ENCODE measurements at regions not wholly inside any gene's neighbourhood (a gene's known extent, or its start where the extent isn't known, plus 50 kb on each side); places are given as distances from the start of the nearest gene placed in this dataset.

GRCh38 chr2:126239320-126239955, 416.5 kb upstream of the GYPC start:
- no peak for TF ChIP-seq CTCF (IDR thresholded peaks at IDR 0.05; ENCODE audit: low read depth, low read length)
- H3K9me3 ChIP-seq: no peaks in the 10 kb centered on the region
- no peak overlapping the region for H3K4me3 ChIP-seq (ENCODE audit: low read depth, low read length)
- no peaks in the 10 kb centered on the region for H3K4me1 ChIP-seq
- no peak for DNase-seq
- no peaks in the 10 kb centered on the region for H3K36me3 ChIP-seq
- H3K27me3 ChIP-seq: no peaks in the 10 kb centered on the region

- no peaks in the 10 kb centered on the region for H3K9me3 ChIP-seq
- H3K27me3 ChIP-seq: no peaks in the 10 kb centered on the region
- H3K36me3 ChIP-seq: no peaks in the 10 kb centered on the region
- no peak for TF ChIP-seq CTCF (IDR thresholded peaks at IDR 0.05; ENCODE audit: low read depth, low read length)
- H3K4me3 ChIP-seq (ENCODE audit: low read depth, low read length): no peak overlapping the region
- DNase-seq: no peak
- no peaks in the 10 kb centered on the region for H3K4me1 ChIP-seq
Measured at GRCh38 chr2:126241001-126241400, 415.0 kb upstream of the GYPC start.

GRCh38 chr2:126241411-126241810, 414.5 kb upstream of the GYPC start:
- no peak overlapping the region for H3K4me3 ChIP-seq (ENCODE audit: low read depth, low read length)
- no peaks in the 10 kb centered on the region for H3K9me3 ChIP-seq
- H3K4me1 ChIP-seq: no peaks in the 10 kb centered on the region
- H3K27me3 ChIP-seq: no peaks in the 10 kb centered on the region
- DNase-seq: no peak
- no peaks in the 10 kb centered on the region for H3K36me3 ChIP-seq
- TF ChIP-seq CTCF (IDR thresholded peaks at IDR 0.05; ENCODE audit: low read depth, low read length): no peak

GRCh38 chr2:126244937-126245336, 411.0 kb upstream of the GYPC start:
- H3K9me3 ChIP-seq: no peaks in the 10 kb centered on the region
- no peak overlapping the region for H3K4me3 ChIP-seq (ENCODE audit: low read depth, low read length)
- H3K36me3 ChIP-seq: no peaks in the 10 kb centered on the region
- TF ChIP-seq CTCF (IDR thresholded peaks at IDR 0.05; ENCODE audit: low read depth, low read length): peak; percentile 29; the same call in 1 of the 2 replicates
- no peaks in the 10 kb centered on the region for H3K27me3 ChIP-seq
- peak; percentile 17 for DNase-seq
- H3K4me1 ChIP-seq: no peaks in the 10 kb centered on the region

- Histone ChIP-seq H3K4me3 (ENCODE audit: low read depth, low read length) (no peak overlapping the region), H3K36me3 (no peaks in the 10 kb centered on the region), H3K4me1 (no peaks in the 10 kb centered on the region), H3K27me3 (no peaks in the 10 kb centered on the region), H3K9me3 (no peaks in the 10 kb centered on the region)
- no peak for DNase-seq
- no peak for TF ChIP-seq CTCF (IDR thresholded peaks at IDR 0.05; ENCODE audit: low read depth, low read length)
Measured at GRCh38 chr2:126253669-126254068, 402.3 kb upstream of the GYPC start.

- Histone ChIP-seq H3K27me3 (no peaks in the 10 kb centered on the region), H3K9me3 (no peaks in the 10 kb centered on the region), H3K4me3 (ENCODE audit: low read depth, low read length) (no peak overlapping the region), H3K4me1 (no peaks in the 10 kb centered on the region), H3K36me3 (no peaks in the 10 kb centered on the region)
- no peak for DNase-seq
- TF ChIP-seq CTCF (IDR thresholded peaks at IDR 0.05; ENCODE audit: low read depth, low read length): no peak
Measured at GRCh38 chr2:126264625-126265024, 391.3 kb upstream of the GYPC start.
